ENCODE measurements at regions not wholly inside any gene's neighbourhood (a gene's known extent, or its start where the extent isn't known, plus 50 kb on each side); places are given as distances from the start of the nearest gene placed in this dataset.

- Histone ChIP-seq H3K9me3 (ENCODE audit: low read length) (no peaks in the 10 kb centered on the region), H3K79me2 (ENCODE audit: insufficient read depth, low read length) (no peaks in the 10 kb centered on the region), H3K36me3 (replicated peaks in 1 of 2; ENCODE audit: control insufficient read depth in 1 of 2, insufficient read depth in 2 of 2, low read length in 2 of 2) (no peaks in the 10 kb centered on the region), H3K27ac (ENCODE audit: extremely low read length, insufficient read depth, low read length) (no peak overlapping the region), H3K9ac (ENCODE audit: insufficient read depth, low read depth, low read length) (no peak overlapping the region), H4K20me1 (ENCODE audit: insufficient read depth, low read length) (no peaks in the 10 kb centered on the region), H3K27me3 (ENCODE audit: control insufficient read depth in 1 of 2, insufficient read depth in 2 of 2, low read length in 2 of 2) (no peaks in the 10 kb centered on the region), H2AFZ (ENCODE audit: low read length) (no peak overlapping the region), H3K4me2 (ENCODE audit: low read depth, low read length) (no peak overlapping the region), H3K4me1 (ENCODE audit: insufficient read depth, low read length) (no peaks in the 10 kb centered on the region), H3K4me3 (replicated peaks in 1 of 3; ENCODE audit: insufficient read depth in 1 of 3, low read depth in 2 of 3, low read length in 3 of 3) (no peak overlapping the region)
- no peak for ATAC-seq
- no peak for FAIRE-seq
- in situ Hi-C loops (cut with HindIII; ENCODE audit: extremely low pct_ligation_motif_present, low pct_unique_long_range_greater_than_20kb) (no loop called here), intact Hi-C loops (cut with micrococcal nuclease; ENCODE audit: unreplicated experiment) (no loop called here)
- ChIA-PET POLR2A (no interaction called here), CTCF (ENCODE audit: low intra/inter-chr PET ratio, low total read pairs) (no interaction called here)
- WGBS (ENCODE audit: low lambda C conversion rate), result 0% methylated on average over 1 of the region's 1 CpG
- TF ChIP-seq ZNF225 (CRISPR knock-in tag; IDR thresholded peaks at IDR 0.05) (no peak), TIGD3 (CRISPR knock-in tag; IDR thresholded peaks at IDR 0.05; ENCODE audit: borderline replicate concordance) (no peak), HNF4A (CRISPR knock-in tag; IDR thresholded peaks at IDR 0.05) (no peak), ZBTB42 (CRISPR knock-in tag; IDR thresholded peaks at IDR 0.05) (no peak), ZNF577 (CRISPR knock-in tag; IDR thresholded peaks at IDR 0.05; ENCODE audit: borderline replicate concordance, low read depth) (no peak), SIN3B (IDR thresholded peaks at IDR 0.05; ENCODE audit: low read length) (no peak), KAT8 (CRISPR knock-in tag; IDR thresholded peaks at IDR 0.05) (no peak)
- DNase-seq (ENCODE audit: low spot score), result no peak
- no TSS peak for BruUV-seq (replicated peaks)
Measured at GRCh38 chr18:47603158-47603557, 327.3 kb downstream of the SMAD2 start.

GRCh38 chr18:47602273-47602897, 328.1 kb downstream of the SMAD2 start:
- Histone ChIP-seq H3K36me3 (replicated peaks in 1 of 2; ENCODE audit: control insufficient read depth in 1 of 2, insufficient read depth in 2 of 2, low read length in 2 of 2) (no peaks in the 10 kb centered on the region), H3K27me3 (ENCODE audit: control insufficient read depth in 1 of 2, insufficient read depth in 2 of 2, low read length in 2 of 2) (no peaks in the 10 kb centered on the region), H4K20me1 (ENCODE audit: insufficient read depth, low read length) (no peaks in the 10 kb centered on the region), H3K27ac (ENCODE audit: extremely low read length, insufficient read depth, low read length) (no peak overlapping the region), H3K4me3 (replicated peaks in 1 of 3; ENCODE audit: insufficient read depth in 1 of 3, low read depth in 2 of 3, low read length in 3 of 3) (no peak overlapping the region), H3K9me3 (ENCODE audit: low read length) (no peaks in the 10 kb centered on the region), H3K4me1 (ENCODE audit: insufficient read depth, low read length) (no peaks in the 10 kb centered on the region), H3K9ac (ENCODE audit: insufficient read depth, low read depth, low read length) (no peak overlapping the region), H3K79me2 (ENCODE audit: insufficient read depth, low read length) (no peaks in the 10 kb centered on the region), H3K4me2 (ENCODE audit: low read depth, low read length) (no peak overlapping the region), H2AFZ (ENCODE audit: low read length) (no peak overlapping the region)
- POLR2A ChIA-PET, result no interaction called here
- CTCF ChIA-PET (ENCODE audit: low intra/inter-chr PET ratio, low total read pairs), result no interaction called here
- intact Hi-C loops (cut with micrococcal nuclease; ENCODE audit: unreplicated experiment), result no loop called here
- DNase-seq (ENCODE audit: low spot score) (no peak), FAIRE-seq (no peak), ATAC-seq (no peak)
- BruUV-seq (replicated peaks), result no TSS peak
- WGBS (ENCODE audit: low lambda C conversion rate), result 10% methylated on average over 6 of the region's 11 CpGs
- in situ Hi-C loops (cut with HindIII; ENCODE audit: extremely low pct_ligation_motif_present, low pct_unique_long_range_greater_than_20kb), result no loop called here
- TF ChIP-seq SOX13 (IDR thresholded peaks at IDR 0.05) (no peak), SOX13 (CRISPR knock-in tag; conservative IDR thresholded peaks at IDR 0.05 in 1 of 2, IDR thresholded peaks at IDR 0.05 in 1 of 2) (no peak), ZNF777 (CRISPR knock-in tag; IDR thresholded peaks at IDR 0.05) (no peak), KDM4B (CRISPR knock-in tag; IDR thresholded peaks at IDR 0.05) (no peak), ADNP (CRISPR knock-in tag; IDR thresholded peaks at IDR 0.05) (no peak), ZNF580 (CRISPR knock-in tag; IDR thresholded peaks at IDR 0.05; ENCODE audit: borderline replicate concordance, low read depth) (no peak), ZNF160 (CRISPR knock-in tag; IDR thresholded peaks at IDR 0.05) (no peak), ZSCAN12 (CRISPR knock-in tag; IDR thresholded peaks at IDR 0.05) (no peak), SYNCRIP (IDR thresholded peaks at IDR 0.05; ENCODE audit: insufficient read depth, low read depth, low read length) (no peak), HOXD1 (CRISPR knock-in tag; IDR thresholded peaks at IDR 0.05) (no peak), ZNF280B (CRISPR knock-in tag; IDR thresholded peaks at IDR 0.05; ENCODE audit: borderline replicate concordance) (no peak), ZNF619 (CRISPR knock-in tag; IDR thresholded peaks at IDR 0.05) (no peak)
